A673 (cell line): ENCODE measurements at regions not wholly inside any gene's neighbourhood (a gene's known extent, or its start where the extent isn't known, plus 50 kb on each side); places are given as distances from the start of the nearest gene placed in this dataset.
"Not testable (repeated sequence)": the region's sequence is repeated elsewhere in the genome, so short reads cannot be mapped to it uniquely, and the experiment has no call there.

Experiments
- BruUV-seq: library from RNA; stranded (reverse); fragments of 400-500 nt; replicated peaks from 2 replicates; lab custom pipeline; 2021; lab: Mats Ljungman, UMichigan
- CTCF ChIA-PET: fragments of 300-600 bp; sonication (Branson Sonifier 250); formaldehyde crosslinking; loops from one replicate; lab custom pipeline; 2022; ENCODE audit warnings: antibody characterized with exemption; lab: Charles Lee
- POLR2A ChIA-PET: fragments of 300-600 bp; sonication (Branson Sonifier 250); formaldehyde crosslinking; loops from one replicate; lab custom pipeline; 2022; ENCODE audit warnings: antibody characterized with exemption; ENCODE audit not compliant: low non-redundant PET; lab: Charles Lee
- DNase-seq: peaks from one replicate; pipeline ENCODE4 v3.0.0-alpha.2; 2015; ENCODE audit warnings: low spot score
- H3K27ac ChIP-seq: fragments of 200-600 bp; sonication (generic); 2 replicates; pipeline ENCODE4 v1.5.1; 2016; ENCODE audit warnings: mixed run types, low read depth, mild to moderate bottlenecking, mixed read lengths, antibody characterized with exemption, low read length; ENCODE audit not compliant: poor library complexity, severe bottlenecking
- H3K27me3 ChIP-seq: fragments of 200-600 bp; sonication (generic); replicated peaks from 2 replicates; pipeline ENCODE4 v1.6.1; 2017; ENCODE audit warnings: mixed run types, low read depth, mild to moderate bottlenecking, mixed read lengths, antibody characterized with exemption, low read length; ENCODE audit not compliant: insufficient read depth, poor library complexity
- H3K36me3 ChIP-seq: fragments of 200-600 bp; sonication (generic); 2 replicates; pipeline ENCODE4 v1.6.1; 2016; ENCODE audit warnings: mixed run types, mild to moderate bottlenecking, mixed read lengths, antibody characterized with exemption, low read length; ENCODE audit not compliant: insufficient read depth, poor library complexity, severe bottlenecking
- H3K4me1 ChIP-seq: fragments of 200-600 bp; sonication (generic); 2 replicates; pipeline ENCODE4 v1.6.1; 2017; ENCODE audit warnings: mixed run types, mild to moderate bottlenecking, mixed read lengths, antibody characterized with exemption, low read length; ENCODE audit not compliant: insufficient read depth, poor library complexity, severe bottlenecking
- H3K4me3 ChIP-seq: fragments of 200-600 bp; sonication (generic); 2 replicates; pipeline ENCODE4 v1.5.1; 2016; ENCODE audit warnings: low read depth, mixed run types, mild to moderate bottlenecking, mixed read lengths, low read length; ENCODE audit not compliant: poor library complexity, severe bottlenecking
- H3K9me3 ChIP-seq: fragments of 200-600 bp; sonication (generic); 2 replicates; pipeline ENCODE4 v1.6.1; 2016; ENCODE audit warnings: mixed run types, low read depth, mild to moderate bottlenecking, mixed read lengths, antibody characterized with exemption, low read length; ENCODE audit not compliant: poor library complexity, severe bottlenecking
- EZH2 ChIP-seq: fragments of 200-600 bp; sonication (generic); IDR thresholded peaks from 2 replicates; pipeline ENCODE4 v1.6.1; 2017; ENCODE audit warnings: borderline replicate concordance, low read depth, mild to moderate bottlenecking, mixed read lengths, antibody characterized with exemption, low read length; ENCODE audit not compliant: poor library complexity, severe bottlenecking
- intact Hi-C: fragments of 100-400 bp; cut with micrococcal nuclease; formaldehyde crosslinking; loops from one replicate; pipeline ENCODE4 v1.10.0; 2022; ENCODE audit not compliant: unreplicated experiment
- TF ChIP-seq, protein P1 (sequence below): fragments of 300-800, 200-600 bp; sonication (generic); conservative IDR thresholded peaks from 2 replicates; pipeline ENCODE4 v1.5.1; 2017; ENCODE audit warnings: low read depth, mild to moderate bottlenecking, antibody characterized with exemption, low read length, moderate library complexity, mixed read lengths

DNA sequence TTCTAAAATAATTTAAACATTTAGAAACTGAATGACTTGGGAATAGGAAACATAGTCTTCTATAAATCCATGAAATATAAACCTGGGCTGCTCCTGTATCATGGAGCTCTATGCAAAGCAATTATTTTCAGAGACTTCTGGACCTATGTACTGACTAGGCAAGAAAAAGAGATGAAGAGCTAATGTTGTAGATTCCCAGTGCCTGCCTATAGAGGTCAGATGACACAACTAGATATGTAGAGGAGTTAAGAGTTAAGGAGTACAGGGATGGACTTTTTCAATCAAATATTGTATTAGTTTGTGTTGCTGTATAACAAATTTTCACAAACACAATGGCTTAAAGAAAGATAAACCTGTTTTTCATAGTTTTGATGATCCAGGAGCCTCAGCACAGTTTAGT is 1434.5 kb downstream of the KCNT2 start:
- no peak overlapping the region for H3K4me3 ChIP-seq
- H3K36me3 ChIP-seq = no peaks in the 10 kb centered on the region
- no peak for DNase-seq
- POLR2A ChIA-PET = no interaction called here
- TF ChIP-seq, protein P1, sequence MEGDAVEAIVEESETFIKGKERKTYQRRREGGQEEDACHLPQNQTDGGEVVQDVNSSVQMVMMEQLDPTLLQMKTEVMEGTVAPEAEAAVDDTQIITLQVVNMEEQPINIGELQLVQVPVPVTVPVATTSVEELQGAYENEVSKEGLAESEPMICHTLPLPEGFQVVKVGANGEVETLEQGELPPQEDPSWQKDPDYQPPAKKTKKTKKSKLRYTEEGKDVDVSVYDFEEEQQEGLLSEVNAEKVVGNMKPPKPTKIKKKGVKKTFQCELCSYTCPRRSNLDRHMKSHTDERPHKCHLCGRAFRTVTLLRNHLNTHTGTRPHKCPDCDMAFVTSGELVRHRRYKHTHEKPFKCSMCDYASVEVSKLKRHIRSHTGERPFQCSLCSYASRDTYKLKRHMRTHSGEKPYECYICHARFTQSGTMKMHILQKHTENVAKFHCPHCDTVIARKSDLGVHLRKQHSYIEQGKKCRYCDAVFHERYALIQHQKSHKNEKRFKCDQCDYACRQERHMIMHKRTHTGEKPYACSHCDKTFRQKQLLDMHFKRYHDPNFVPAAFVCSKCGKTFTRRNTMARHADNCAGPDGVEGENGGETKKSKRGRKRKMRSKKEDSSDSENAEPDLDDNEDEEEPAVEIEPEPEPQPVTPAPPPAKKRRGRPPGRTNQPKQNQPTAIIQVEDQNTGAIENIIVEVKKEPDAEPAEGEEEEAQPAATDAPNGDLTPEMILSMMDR = no peak
- TF ChIP-seq EZH2 = no peak
- no peak overlapping the region for H3K27ac ChIP-seq
- intact Hi-C loops = no loop called here
- CTCF ChIA-PET = no interaction called here
- H3K9me3 ChIP-seq = no peaks in the 10 kb centered on the region
- H3K27me3 ChIP-seq = no peaks in the 10 kb centered on the region
- H3K4me1 ChIP-seq = no peaks in the 10 kb centered on the region
- BruUV-seq = no TSS peak

DNA sequence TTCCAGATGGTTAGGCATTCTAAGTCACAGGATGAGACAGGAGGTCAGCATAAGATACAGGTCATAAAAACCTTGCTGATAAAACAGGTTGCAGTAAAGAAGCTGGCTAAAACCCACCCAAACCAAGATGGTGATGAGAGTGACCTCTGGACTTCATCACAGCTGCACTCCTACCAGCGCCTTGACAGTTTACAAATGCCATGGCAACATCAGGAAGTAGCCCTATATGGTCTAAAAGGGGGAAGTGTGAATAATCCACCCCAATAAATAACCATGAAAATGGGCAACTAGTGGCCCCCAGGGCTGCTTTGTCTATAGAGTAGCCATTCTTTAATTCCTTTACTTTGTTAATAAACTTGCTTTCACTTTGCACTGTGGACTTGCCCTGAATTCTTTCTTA is 1448.4 kb downstream of the KCNT2 start:
- CTCF ChIA-PET, H3K4me1 ChIP-seq, H3K4me3 ChIP-seq, DNase-seq, H3K9me3 ChIP-seq, POLR2A ChIA-PET, H3K27me3 ChIP-seq, H3K27ac ChIP-seq, intact Hi-C loops, H3K36me3 ChIP-seq, BruUV-seq: not testable (repeated sequence)

DNA sequence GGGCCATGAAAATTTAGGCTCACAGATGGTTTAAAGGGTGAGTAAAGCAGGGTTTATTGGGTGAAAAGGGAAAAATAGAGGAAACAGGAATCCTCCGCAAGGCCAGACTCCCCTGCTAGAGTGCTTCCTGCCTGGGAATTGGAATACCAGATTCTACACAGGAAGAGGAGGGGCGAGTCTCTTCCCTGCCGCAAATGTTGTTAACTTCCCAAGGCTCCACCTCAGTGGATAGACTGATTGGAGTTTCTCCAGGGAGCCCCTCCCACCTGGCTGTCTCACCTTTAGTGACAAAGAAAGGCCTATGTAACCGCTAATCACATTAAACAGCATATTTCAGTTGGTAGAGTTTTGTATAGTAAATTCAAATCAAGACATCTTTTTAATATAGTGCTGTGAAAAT is 1450.1 kb downstream of the KCNT2 start:
- H3K4me3 ChIP-seq = no peak overlapping the region
- H3K9me3 ChIP-seq = no peaks in the 10 kb centered on the region
- BruUV-seq = no TSS peak
- TF ChIP-seq EZH2 = no peak
- TF ChIP-seq, protein P1 = no peak
- ChIA-PET POLR2A (no interaction called here), CTCF (no interaction called here)
- H3K36me3 ChIP-seq = no peaks in the 10 kb centered on the region
- no peaks in the 10 kb centered on the region for H3K4me1 ChIP-seq
- H3K27me3 ChIP-seq = no peaks in the 10 kb centered on the region
- no peak overlapping the region for H3K27ac ChIP-seq
- no peak for DNase-seq
- intact Hi-C loops = no loop called here

DNA sequence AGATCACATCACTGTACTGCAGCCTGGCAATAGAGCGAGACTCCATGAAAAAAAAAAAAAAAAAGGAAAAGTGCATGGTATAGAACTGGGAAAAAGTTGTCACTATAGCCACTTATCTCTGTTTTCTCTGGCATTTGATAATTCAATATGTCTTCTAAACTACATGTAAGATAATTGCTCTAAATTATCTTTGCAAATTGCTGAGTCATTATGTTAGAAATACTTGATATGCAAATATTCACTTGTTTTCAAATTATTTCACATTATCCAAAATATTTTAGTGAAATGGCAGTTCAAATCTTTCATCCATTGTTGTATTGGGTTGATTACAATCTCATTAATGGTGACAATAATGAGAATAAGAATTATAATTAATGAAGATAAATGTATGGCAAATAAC is 1455.1 kb downstream of the KCNT2 start:
- intact Hi-C loops = no loop called here
- H3K36me3 ChIP-seq = no peaks in the 10 kb centered on the region
- ChIA-PET POLR2A (no interaction called here), CTCF (no interaction called here)
- TF ChIP-seq, protein P1 = no peak
- no peak for TF ChIP-seq EZH2
- no peak for DNase-seq
- H3K27me3 ChIP-seq = no peaks in the 10 kb centered on the region
- no peak overlapping the region for H3K27ac ChIP-seq
- BruUV-seq = no TSS peak
- no peaks in the 10 kb centered on the region for H3K4me1 ChIP-seq
- H3K9me3 ChIP-seq = no peaks in the 10 kb centered on the region
- H3K4me3 ChIP-seq = no peak overlapping the region
